ENCODE measurements at regions not wholly inside any gene's neighbourhood (a gene's known extent, or its start where the extent isn't known, plus 50 kb on each side); places are given as distances from the start of the nearest gene placed in this dataset.

- TF ChIP-seq SUZ12 (IDR thresholded peaks at IDR 0.05; ENCODE audit: low read length) (no peak), RNF2 (IDR thresholded peaks at IDR 0.05; ENCODE audit: borderline replicate concordance, low read depth, low read length, missing control alignments, poor library complexity, severe bottlenecking) (no peak), SIX5 (IDR thresholded peaks at IDR 0.05; ENCODE audit: low read depth, low read length) (no peak), CTCF (IDR thresholded peaks at IDR 0.05; ENCODE audit: control extremely low read depth in 1 of 3, insufficient read depth in 1 of 3, low read depth in 1 of 3, low read length in 3 of 3) (no peak), EZH2 (IDR thresholded peaks at IDR 0.05; ENCODE audit: low read depth, low read length, severe bottlenecking) (no peak), ZNF274 (IDR thresholded peaks at IDR 0.05; ENCODE audit: borderline replicate concordance, extremely low read depth, low read length) (no peak), HDAC2 (IDR thresholded peaks at IDR 0.05; ENCODE audit: borderline replicate concordance in 1 of 2, low read depth in 2 of 2, low read length in 2 of 2) (no peak), ATF3 (IDR thresholded peaks at IDR 0.05; ENCODE audit: insufficient read depth, low read depth, low read length) (no peak), FOSL1 (IDR thresholded peaks at IDR 0.05; ENCODE audit: insufficient read depth, low read depth, low read length) (no peak), CBX5 (IDR thresholded peaks at IDR 0.05; ENCODE audit: low read depth, low read length) (no peak)
Observed at GRCh38 chr3:26312816-26313215, 309.8 kb upstream of the LRRC3B start.
